B cell (primary cell): ENCODE measurements at regions not wholly inside any gene's neighbourhood (a gene's known extent, or its start where the extent isn't known, plus 50 kb on each side); places are given as distances from the start of the nearest gene placed in this dataset.
"Not testable (repeated sequence)": the region's sequence is repeated elsewhere in the genome, so short reads cannot be mapped to it uniquely, and the experiment has no call there.

Experiments used
- ATAC-seq: fragments of 200-7000 bp; cut with Tn5 transposase; one replicate; pipeline ENCODE4 v1.10.0; 2021; ENCODE audit warnings: low read depth, mild to moderate bottlenecking, moderate number of reproducible peaks, moderate library complexity
- CTCF ChIA-PET: fragments of 350-600 bp; sonication (Branson Sonifier 250); formaldehyde crosslinking; loops from one replicate; lab custom pipeline; 2021; ENCODE audit warnings: antibody characterized with exemption, inconsistent platforms; lab: Charles Lee
- POLR2A ChIA-PET: fragments of 350-600 bp; sonication (Branson Sonifier 250); formaldehyde crosslinking; loops from one replicate; lab custom pipeline; 2021; ENCODE audit warnings: antibody characterized with exemption; lab: Charles Lee
- DNase-seq: peaks from one replicate; pipeline ENCODE4 v3.0.0; 2013
- H2AFZ ChIP-seq: 2 replicates; pipeline ENCODE4 v1.6.1; 2012; ENCODE audit warnings: mild to moderate bottlenecking, low read depth, low read length; ENCODE audit not compliant: insufficient read depth, poor library complexity, severe bottlenecking
- H3K27ac ChIP-seq, 2 donors: 1 replicate in 1 of 2; 2 replicates in 1 of 2; pipeline ENCODE4 v1.5.1; 2012 to 2013; ENCODE audit warnings: low read length in 2 of 2, mild to moderate bottlenecking in 2 of 2, moderate library complexity in 1 of 2
- H3K27me3 ChIP-seq, 4 experiments: fragments of 200-600 bp in 1 of 4; sonication (generic) in 1 of 4; replicated peaks in 1 of 4; 1 replicate in 2 of 4; 2 replicates in 2 of 4; pipeline versions ENCODE4 v1.6.1 to v1.7.0; 2013 to 2016; ENCODE audit warnings: low read length in 3 of 4, mild to moderate bottlenecking in 2 of 4, mixed read lengths in 1 of 4, moderate library complexity in 1 of 4; ENCODE audit not compliant: insufficient read depth in 4 of 4, control insufficient read depth in 3 of 4; ENCODE audit errors: control extremely low read depth in 1 of 4
- H3K36me3 ChIP-seq, 2 experiments: replicated peaks in 1 of 2; 1 replicate in 1 of 2; 2 replicates in 1 of 2; pipeline versions ENCODE4 v1.6.1 to v1.7.1; 2013; ENCODE audit warnings: low read length in 1 of 2; ENCODE audit not compliant: insufficient read depth in 2 of 2, control insufficient read depth in 1 of 2; ENCODE audit errors: control extremely low read depth in 1 of 2, extremely low read depth in 1 of 2
- H3K4me1 ChIP-seq, 2 donors: fragments of 200-600 bp in 1 of 2; sonication (generic) in 1 of 2; 1 replicate in 1 of 2; 2 replicates in 1 of 2; pipeline versions ENCODE4 v1.5.1 to v1.6.1; 2013 to 2017; ENCODE audit warnings: low read length in 2 of 2; ENCODE audit not compliant: control insufficient read depth in 2 of 2, insufficient read depth in 2 of 2
- H3K4me2 ChIP-seq: replicated peaks from 2 replicates; pipeline ENCODE3; 2012; ENCODE audit warnings: mild to moderate bottlenecking, low read depth, low read length; ENCODE audit not compliant: poor library complexity, severe bottlenecking
- H3K4me3 ChIP-seq, 5 experiments: fragments of 200-600 bp in 1 of 5; sonication (generic) in 1 of 5; 1 replicate in 3 of 5; 2 replicates in 2 of 5; pipeline versions ENCODE4 v1.5.1 to v1.7.0; 2011 to 2016; ENCODE audit warnings: low read length in 4 of 5, mild to moderate bottlenecking in 4 of 5, low read depth in 2 of 5, control low read depth in 1 of 5, moderate library complexity in 1 of 5; ENCODE audit not compliant: insufficient read depth in 1 of 5; ENCODE audit errors: control extremely low read depth in 1 of 5, extremely low read depth in 1 of 5
- H3K79me2 ChIP-seq: fragments of 200-600 bp; sonication (generic); one replicate; pipeline ENCODE4 v1.6.0; 2016; ENCODE audit warnings: low read length; ENCODE audit not compliant: control insufficient read depth, insufficient read depth
- H3K9ac ChIP-seq: fragments of 200-600 bp; sonication (generic); 2 replicates; pipeline ENCODE4 v1.6.1; 2017; ENCODE audit warnings: mild to moderate bottlenecking, low read length, moderate library complexity
- H3K9me3 ChIP-seq, 3 donors: one replicate each; pipeline versions ENCODE4 v1.6.1 to v1.7.1; 2013; ENCODE audit warnings: low read length in 2 of 3; ENCODE audit not compliant: control insufficient read depth in 2 of 3, insufficient read depth in 1 of 3; ENCODE audit errors: control extremely low read depth in 1 of 3
- H4K20me1 ChIP-seq: 2 replicates; pipeline ENCODE4 v1.6.0; 2012; ENCODE audit warnings: mild to moderate bottlenecking, low read length; ENCODE audit not compliant: insufficient read depth, control insufficient read depth, poor library complexity, severe bottlenecking
- H3K27ac Mint-ChIP-seq: one replicate; pipeline ENCODE4 v1.8.0; 2021; ENCODE audit warnings: mixed read lengths
- H3K27me3 Mint-ChIP-seq: one replicate; pipeline ENCODE4 v1.8.0; 2021; ENCODE audit warnings: mixed read lengths
- H3K4me1 Mint-ChIP-seq: one replicate; pipeline ENCODE4 v1.8.0; 2021; ENCODE audit warnings: mixed read lengths
- H3K4me3 Mint-ChIP-seq: one replicate; pipeline ENCODE4 v1.8.0; 2021; ENCODE audit warnings: mixed read lengths
- H3K9me3 Mint-ChIP-seq: one replicate; pipeline ENCODE4 v1.8.0; 2022; ENCODE audit warnings: mixed read lengths; ENCODE audit not compliant: insufficient read depth
- CTCF ChIP-seq: fragments of 200-600 bp; IDR thresholded peaks from one replicate; pipeline ENCODE4 v1.8.0; 2022; ENCODE audit warnings: antibody characterized with exemption, mild to moderate bottlenecking
- EZH2 ChIP-seq: IDR thresholded peaks from 2 replicates; pipeline ENCODE4 v1.6.1; 2012; ENCODE audit warnings: borderline replicate concordance, low read depth, mild to moderate bottlenecking, moderate library complexity, low read length; ENCODE audit not compliant: insufficient read depth, poor library complexity, severe bottlenecking
- WGBS: methylation state at CpG from one replicate; pipeline ENCODE4 v1.1.5; 2013; ENCODE audit warnings: missing lambda C conversion rate; ENCODE audit not compliant: insufficient coverage; 5-methylcytosine and 5-hydroxymethylcytosine counted together
- intact Hi-C: fragments of 100-400 bp; cut with micrococcal nuclease; formaldehyde crosslinking; loops from one replicate; pipeline ENCODE4 v1.10.0; 2022

DNA sequence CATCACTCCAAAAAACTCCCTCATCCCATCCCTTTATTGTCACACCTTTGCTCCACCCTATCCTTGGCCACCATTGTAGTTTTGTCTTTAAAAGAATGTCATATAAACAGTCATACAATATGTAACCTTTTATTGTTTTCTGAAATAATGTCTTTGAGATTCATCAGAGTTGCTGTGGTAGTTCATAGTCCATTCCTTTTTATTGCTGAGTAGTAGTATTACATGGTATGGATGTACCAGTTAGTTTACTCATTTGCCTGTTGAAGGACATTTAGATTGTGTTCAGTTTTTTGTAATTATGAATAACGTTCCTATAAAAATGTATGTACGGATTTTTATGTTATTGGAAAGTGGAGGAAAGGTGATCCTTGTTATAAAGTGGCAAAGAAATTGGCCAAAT, 171.8 kb upstream of the GCFC2 start:
- WGBS: 100% methylated on average over 2 of the region's 2 CpGs

DNA sequence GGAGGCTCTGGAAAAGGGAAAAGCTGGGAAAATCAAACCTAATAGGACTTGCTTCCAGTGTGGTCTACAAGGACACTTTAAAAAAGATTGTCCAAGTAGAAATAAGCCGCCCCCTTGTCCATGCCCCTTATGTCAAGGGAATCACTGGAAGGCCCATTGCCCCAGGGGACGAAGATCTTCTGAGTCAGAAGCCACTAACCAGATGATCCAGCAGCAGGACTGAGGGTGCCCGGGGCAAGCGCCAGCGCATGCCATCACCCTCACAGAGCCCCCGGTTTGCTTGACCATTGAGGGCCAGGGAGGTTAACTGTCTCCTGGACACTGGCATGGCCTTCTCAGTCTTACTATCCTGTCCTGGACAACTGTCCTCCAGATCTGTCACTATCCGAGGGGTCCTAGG, 164.9 kb upstream of the GCFC2 start:
- H3K27ac Mint-ChIP-seq, H3K4me2 ChIP-seq, H4K20me1 ChIP-seq, H3K4me1 ChIP-seq, H3K27ac ChIP-seq, H3K27me3 ChIP-seq, CTCF ChIA-PET, H3K4me3 Mint-ChIP-seq, H2AFZ ChIP-seq, H3K9ac ChIP-seq, H3K79me2 ChIP-seq, DNase-seq, H3K36me3 ChIP-seq, POLR2A ChIA-PET, ATAC-seq, H3K4me1 Mint-ChIP-seq, H3K9me3 Mint-ChIP-seq, H3K4me3 ChIP-seq, H3K27me3 Mint-ChIP-seq, intact Hi-C loops: not testable (repeated sequence)
- 94% methylated on average over 6 of the region's 7 CpGs for WGBS
- peaks cover 0 to 10% (median 0%) of the 10 kb centered on the region in 3 donors for H3K9me3 ChIP-seq

More for the DNA sequence above, 171.8 kb upstream of the GCFC2 start:
- H3K36me3 ChIP-seq: no peaks in the 10 kb centered on the region
- ChIA-PET CTCF (no interaction called here), POLR2A (no interaction called here)
- ATAC-seq (no peak), DNase-seq (no peak)
- TF ChIP-seq EZH2 (no peak), CTCF (no peak)
- Mint-ChIP-seq H3K4me1 (no peaks in the 10 kb centered on the region), H3K9me3 (no peaks in the 10 kb centered on the region), H3K27me3 (no peaks in the 10 kb centered on the region), H3K27ac (no peak overlapping the region), H3K4me3 (no peak overlapping the region)
- H4K20me1 ChIP-seq: no peaks in the 10 kb centered on the region
- no peaks in the 10 kb centered on the region for H3K9me3 ChIP-seq
- H3K4me1 ChIP-seq: no peaks in the 10 kb centered on the region
- no peaks in the 10 kb centered on the region for H3K79me2 ChIP-seq
- intact Hi-C loops: no loop called here
- H2AFZ ChIP-seq: no peak overlapping the region
- no peak overlapping the region for H3K4me3 ChIP-seq
- no peak overlapping the region for H3K4me2 ChIP-seq
- H3K27me3 ChIP-seq: no peaks in the 10 kb centered on the region
- H3K27ac ChIP-seq: no peak overlapping the region
- no peak overlapping the region for H3K9ac ChIP-seq

GRCh38 chr2:75871762-75872614, 161.3 kb upstream of the GCFC2 start:
- H3K27ac Mint-ChIP-seq, H3K4me1 ChIP-seq, DNase-seq, H3K4me1 Mint-ChIP-seq, H2AFZ ChIP-seq, intact Hi-C loops, ATAC-seq, H3K9ac ChIP-seq, POLR2A ChIA-PET, H3K4me2 ChIP-seq, H3K36me3 ChIP-seq, H3K4me3 ChIP-seq, H4K20me1 ChIP-seq, CTCF ChIA-PET, H3K27ac ChIP-seq, H3K27me3 ChIP-seq, H3K4me3 Mint-ChIP-seq, H3K79me2 ChIP-seq, H3K9me3 Mint-ChIP-seq, H3K27me3 Mint-ChIP-seq: not testable (repeated sequence)
- H3K9me3 ChIP-seq: peaks cover 0 to 10% (median 0%) of the 10 kb centered on the region in 3 donors
- WGBS: 90% methylated on average over 20 of the region's 25 CpGs
